Neutrophil (primary cell): ENCODE measurements at regions not wholly inside any gene's neighbourhood (a gene's known extent, or its start where the extent isn't known, plus 50 kb on each side); places are given as distances from the start of the nearest gene placed in this dataset.
"Not testable (repeated sequence)": the region's sequence is repeated elsewhere in the genome, so short reads cannot be mapped to it uniquely, and the experiment has no call there.

Experiments used
- H3K27ac ChIP-seq: fragments of 200-600 bp; sonication (generic); 2 replicates; pipeline ENCODE4 v1.5.1; 2016; ENCODE audit warnings: mild to moderate bottlenecking, moderate library complexity
- H3K27me3 ChIP-seq: fragments of 200-600 bp; sonication (generic); 2 replicates; pipeline ENCODE4 v1.6.0; 2016; ENCODE audit warnings: mild to moderate bottlenecking
- H3K36me3 ChIP-seq: fragments of 200-600 bp; sonication (generic); 2 replicates; pipeline ENCODE4 v1.5.1; 2017
- H3K4me1 ChIP-seq, 2 experiments: fragments of 200-600 bp in 1 of 2; sonication (generic) in 1 of 2; 1 replicate in 1 of 2; 2 replicates in 1 of 2; pipeline versions ENCODE4 v1.5.1 to v1.6.1; 2013 to 2016; ENCODE audit warnings: low read depth in 1 of 2, low read length in 1 of 2, mild to moderate bottlenecking in 1 of 2, moderate library complexity in 1 of 2; ENCODE audit not compliant: control insufficient read depth in 1 of 2, insufficient read depth in 1 of 2
- H3K4me3 ChIP-seq, 2 experiments: fragments of 200-600 bp in 1 of 2; sonication (generic) in 1 of 2; 1 replicate in 1 of 2; 2 replicates in 1 of 2; pipeline ENCODE4 v1.5.1; 2013 to 2016; ENCODE audit warnings: low read depth in 1 of 2, low read length in 1 of 2, mild to moderate bottlenecking in 1 of 2, moderate library complexity in 1 of 2
- H3K9me3 ChIP-seq: fragments of 200-600 bp; sonication (generic); 2 replicates; pipeline ENCODE4 v1.5.1; 2016
- CTCF ChIP-seq: fragments of 200-600 bp; sonication (generic); IDR thresholded peaks from 2 replicates; pipeline ENCODE4 v1.5.1; 2016; ENCODE audit warnings: antibody characterized with exemption

GRCh38 chr1:121483234-121483633 is 298.5 kb downstream of the SRGAP2C start:
- no peaks in the 10 kb centered on the region for H3K9me3 ChIP-seq
- H3K4me3 ChIP-seq = no peak overlapping the region
- H3K27me3 ChIP-seq = no peaks in the 10 kb centered on the region
- H3K36me3 ChIP-seq = no peaks in the 10 kb centered on the region
- TF ChIP-seq CTCF = no peak
- H3K27ac ChIP-seq = no peak overlapping the region
- H3K4me1 ChIP-seq = no peaks in the 10 kb centered on the region

- no peak overlapping the region for H3K4me3 ChIP-seq
- no peaks in the 10 kb centered on the region for H3K27me3 ChIP-seq
- H3K9me3 ChIP-seq = no peaks in the 10 kb centered on the region
- H3K36me3 ChIP-seq = no peaks in the 10 kb centered on the region
- H3K27ac ChIP-seq = no peak overlapping the region
- no peaks in the 10 kb centered on the region for H3K4me1 ChIP-seq
- TF ChIP-seq CTCF = no peak
Observed at GRCh38 chr1:121483961-121484424, 299.2 kb downstream of the SRGAP2C start.

- H3K4me1 ChIP-seq, H3K4me3 ChIP-seq, H3K36me3 ChIP-seq, H3K9me3 ChIP-seq, H3K27me3 ChIP-seq, H3K27ac ChIP-seq: not testable (repeated sequence)
Observed at GRCh38 chr1:121494796-121495195, 310.0 kb downstream of the SRGAP2C start.

- H3K4me3 ChIP-seq, H3K36me3 ChIP-seq, H3K4me1 ChIP-seq, H3K27me3 ChIP-seq, H3K9me3 ChIP-seq, H3K27ac ChIP-seq: not testable (repeated sequence)
Observed at GRCh38 chr1:121511455-121511854, 326.7 kb downstream of the SRGAP2C start.

- not testable (repeated sequence) for H3K4me3 ChIP-seq, H3K4me1 ChIP-seq, H3K27me3 ChIP-seq, H3K9me3 ChIP-seq, H3K27ac ChIP-seq, H3K36me3 ChIP-seq
Observed at GRCh38 chr1:121511876-121512275, 327.1 kb downstream of the SRGAP2C start.

- peaks cover 0 to 13% of the 10 kb centered on the region in 2 experiments for H3K4me1 ChIP-seq
- no peak overlapping the region for H3K27ac ChIP-seq
- H3K36me3 ChIP-seq = no peaks in the 10 kb centered on the region
- TF ChIP-seq CTCF = no peak
- no peaks in the 10 kb centered on the region for H3K9me3 ChIP-seq
- peaks cover 36% of the 10 kb centered on the region for H3K27me3 ChIP-seq
- no peak overlapping the region for H3K4me3 ChIP-seq
Observed at GRCh38 chr1:121515235-121515634, 330.5 kb downstream of the SRGAP2C start.

- Histone ChIP-seq H3K27ac (no peak overlapping the region), H3K4me1 (peaks cover 0 to 13% of the 10 kb centered on the region in 2 experiments), H3K36me3 (no peaks in the 10 kb centered on the region), H3K9me3 (no peaks in the 10 kb centered on the region), H3K4me3 (no peak overlapping the region), H3K27me3 (peaks cover 48% of the 10 kb centered on the region)
- no peak for TF ChIP-seq CTCF
Observed at GRCh38 chr1:121516234-121516967, 331.6 kb downstream of the SRGAP2C start.
